ENCODE measurements at regions not wholly inside any gene's neighbourhood (a gene's known extent, or its start where the extent isn't known, plus 50 kb on each side); places are given as distances from the start of the nearest gene placed in this dataset.

GRCh38 chr17:14946481-14946880 is 318.6 kb downstream of the PMP22 start:
- DNase-seq (ENCODE audit: low read depth): no peak

GRCh38 chr17:14942526-14943190 is 322.5 kb downstream of the PMP22 start:
- no peak for DNase-seq (ENCODE audit: low read depth)

- no peak for DNase-seq (ENCODE audit: low read depth)
Observed at GRCh38 chr17:14940938-14941265, 324.2 kb downstream of the PMP22 start.

GRCh38 chr17:14940108-14940937 is 324.8 kb downstream of the PMP22 start:
- DNase-seq (ENCODE audit: low read depth): no peak

DNA sequence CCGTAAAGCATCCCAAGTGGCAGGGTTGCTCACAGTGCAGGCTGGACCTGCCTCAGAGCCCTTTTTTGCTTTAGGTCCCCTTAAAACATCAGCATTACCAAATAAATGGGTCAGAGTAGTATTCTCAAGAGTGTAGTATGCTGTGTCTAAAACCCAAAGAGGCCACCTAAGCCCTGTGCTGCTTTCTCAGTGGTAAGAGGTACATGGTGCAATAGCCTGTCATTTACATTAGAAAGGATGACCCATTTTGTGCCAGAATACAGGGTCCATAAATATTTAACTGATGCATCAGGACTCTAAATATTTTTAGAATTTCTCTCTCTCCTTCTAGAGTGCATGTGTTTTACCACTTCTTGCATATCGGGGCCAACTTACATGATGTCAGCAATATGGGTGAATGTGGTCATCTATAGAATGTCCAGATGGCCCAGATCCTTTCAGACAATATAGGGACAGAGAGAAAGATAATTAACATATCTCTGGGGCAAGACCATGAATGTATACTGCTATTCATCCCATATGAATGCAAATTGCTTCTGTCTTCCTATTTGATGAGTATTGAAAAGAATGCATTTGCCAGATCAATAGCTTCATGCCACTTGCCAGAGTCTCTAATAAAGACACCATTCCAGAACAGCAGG is 329.2 kb downstream of the PMP22 start:
- DNase-seq (ENCODE audit: low read depth): no peak

DNA sequence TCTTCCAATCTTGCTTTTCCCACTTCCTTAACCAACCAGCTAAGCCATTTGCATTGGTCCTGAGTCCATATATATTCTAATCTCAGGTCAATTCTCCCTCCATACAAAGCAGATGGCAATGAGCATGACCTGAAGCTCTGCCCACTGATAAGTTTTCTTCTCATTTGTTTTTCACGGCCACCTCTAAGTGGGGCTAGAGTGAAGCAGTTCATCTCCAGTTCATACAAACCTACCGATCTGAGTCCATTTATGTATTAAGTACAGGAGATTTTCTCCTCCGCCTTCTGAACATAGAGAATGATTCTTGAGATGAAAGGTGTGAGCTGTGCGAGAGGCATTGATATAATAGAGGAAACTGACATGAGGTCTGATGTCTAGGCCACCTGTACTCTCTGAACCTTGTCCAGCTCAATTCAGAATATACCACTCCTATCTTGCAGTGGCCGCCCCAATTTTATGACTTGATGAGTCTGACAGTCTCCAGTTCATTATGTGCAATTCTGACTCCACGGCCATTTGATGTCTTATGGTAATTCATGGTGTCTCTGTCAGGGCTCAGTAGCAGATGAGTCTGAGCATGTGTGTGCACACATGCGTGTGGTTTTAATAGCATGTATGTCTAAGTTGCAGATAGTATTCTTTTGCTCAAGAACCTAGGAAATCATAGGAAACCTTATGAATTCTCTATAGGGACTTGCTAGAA is 329.8 kb downstream of the PMP22 start:
- DNase-seq (ENCODE audit: low read depth): no peak

GRCh38 chr17:14933676-14934075 is 331.4 kb downstream of the PMP22 start:
- no peak for DNase-seq (ENCODE audit: low read depth)

DNA sequence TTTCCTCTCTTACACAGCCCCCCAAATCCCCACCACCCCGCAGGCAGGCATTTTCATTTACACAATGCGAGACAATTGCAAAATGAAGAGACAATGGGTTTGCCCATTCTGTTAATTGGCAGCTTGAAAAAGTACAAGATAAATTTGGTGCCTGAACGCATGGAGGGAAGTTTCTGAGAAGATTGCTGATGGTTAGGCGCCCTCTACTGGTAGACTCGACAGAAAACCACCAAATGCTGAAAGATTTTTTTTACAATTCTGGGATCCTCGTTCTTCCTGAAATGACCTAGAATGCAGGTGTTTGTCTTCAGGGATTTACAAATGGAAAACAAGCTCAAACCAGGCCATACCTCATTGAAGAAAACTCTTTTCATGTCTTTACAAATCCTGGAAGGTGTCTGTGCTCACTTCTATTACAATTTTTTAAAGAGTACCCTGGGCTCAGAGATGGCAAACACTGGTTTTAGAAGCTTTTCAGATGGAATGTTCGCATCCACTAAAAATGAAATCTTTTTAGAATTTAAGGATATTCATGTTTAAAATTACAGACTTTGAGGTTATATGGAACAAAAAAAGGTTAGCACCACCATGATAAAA is 338.5 kb downstream of the PMP22 start:
- no peak for DNase-seq (ENCODE audit: low read depth)

GRCh38 chr17:14926073-14926472 is 339.1 kb downstream of the PMP22 start:
- no peak for DNase-seq (ENCODE audit: low read depth)

DNA sequence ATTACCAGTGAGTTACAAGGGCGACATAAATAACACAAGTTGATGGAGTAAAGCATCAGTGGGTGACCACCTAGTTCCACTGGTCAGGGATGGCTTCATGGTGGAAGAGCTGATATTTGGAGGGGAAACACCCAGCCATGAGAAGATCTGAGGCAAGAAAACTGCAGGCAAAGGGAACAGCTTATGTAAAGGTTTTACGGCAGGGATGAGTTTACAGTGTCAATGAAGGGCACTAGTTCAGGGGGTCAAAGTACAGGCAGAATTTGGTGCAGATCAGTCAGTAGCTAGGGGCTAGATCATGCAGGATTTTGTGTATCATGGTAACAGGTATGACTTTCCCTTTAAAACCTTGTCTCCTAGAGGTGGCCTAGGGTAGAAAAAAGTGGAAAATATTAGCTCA is 339.6 kb downstream of the PMP22 start:
- DNase-seq (ENCODE audit: low read depth): no peak

GRCh38 chr17:14923981-14924380 is 341.1 kb downstream of the PMP22 start:
- DNase-seq (ENCODE audit: low read depth): no peak

GRCh38 chr17:14922411-14922810 is 342.7 kb downstream of the PMP22 start:
- no peak for DNase-seq (ENCODE audit: low read depth)

DNA sequence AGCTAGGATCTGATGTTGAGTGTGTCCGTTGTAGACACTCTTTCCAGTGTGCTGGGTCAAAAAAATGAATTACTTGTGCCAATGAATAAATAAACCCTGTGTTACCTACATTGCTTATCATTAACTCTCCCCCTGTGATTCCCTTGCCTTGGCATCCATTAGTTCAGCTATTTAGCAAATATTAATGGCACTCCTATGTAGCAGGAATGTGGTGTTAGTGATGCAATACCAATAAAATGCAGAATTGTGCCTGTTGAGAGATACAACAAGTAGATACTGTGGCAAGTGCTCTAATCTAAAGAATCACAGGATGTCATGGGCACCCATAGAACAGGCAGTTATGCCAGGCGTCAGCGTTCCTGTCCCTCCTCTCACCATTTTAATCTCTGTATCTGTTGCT is 343.2 kb downstream of the PMP22 start:
- DNase-seq (ENCODE audit: low read depth): no peak

DNA sequence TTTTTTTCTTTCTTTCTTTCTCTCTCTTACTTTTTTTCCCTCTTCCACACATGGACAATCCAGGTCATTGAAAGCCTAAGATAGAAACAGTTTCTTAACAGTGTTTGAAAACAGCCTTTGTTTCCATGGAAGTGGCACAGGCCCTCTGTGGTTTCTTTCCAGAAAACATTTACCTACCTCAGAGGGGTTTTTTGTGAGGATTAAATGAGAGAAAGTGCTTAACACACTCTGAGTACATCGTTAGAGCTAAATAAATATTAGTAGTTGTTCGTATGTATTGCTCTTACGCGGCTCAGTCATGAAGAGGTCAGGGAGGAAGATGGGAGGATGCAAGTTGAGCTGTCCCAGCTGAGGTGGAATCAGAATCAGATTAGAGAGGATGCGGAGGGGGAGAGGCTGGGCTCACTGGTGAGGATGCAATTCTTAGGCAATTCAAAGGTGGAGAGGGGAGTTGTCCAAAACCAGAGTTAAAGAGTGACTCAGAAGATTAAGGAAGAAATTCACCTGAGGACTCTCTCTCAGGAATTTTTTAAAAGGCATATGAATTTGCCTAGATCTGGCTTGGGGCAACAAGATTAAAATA is 345.4 kb downstream of the PMP22 start:
- no peak for DNase-seq (ENCODE audit: low read depth)

DNA sequence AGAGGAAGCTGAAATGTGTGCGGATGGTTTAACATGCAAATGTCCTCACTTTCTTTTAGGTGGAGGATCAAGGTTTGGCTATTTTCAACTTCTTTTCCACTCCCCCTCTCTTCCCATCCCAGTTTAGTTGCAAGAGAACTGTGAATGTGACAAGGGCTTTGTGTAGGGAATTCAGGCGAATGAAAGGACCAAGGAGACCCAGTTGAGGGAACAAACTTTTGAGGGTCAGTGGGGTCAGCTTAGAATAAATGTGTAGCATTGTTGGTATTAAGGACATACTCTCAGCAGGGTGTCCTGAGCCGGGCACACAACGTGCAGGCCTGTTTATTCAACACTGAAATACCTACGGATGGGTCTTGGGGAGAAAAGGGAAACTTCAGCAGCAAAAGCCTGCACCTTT is 346.0 kb downstream of the PMP22 start:
- no peak for DNase-seq (ENCODE audit: low read depth)

GRCh38 chr17:14918540-14918939 is 346.6 kb downstream of the PMP22 start:
- DNase-seq (ENCODE audit: low read depth): no peak

DNA sequence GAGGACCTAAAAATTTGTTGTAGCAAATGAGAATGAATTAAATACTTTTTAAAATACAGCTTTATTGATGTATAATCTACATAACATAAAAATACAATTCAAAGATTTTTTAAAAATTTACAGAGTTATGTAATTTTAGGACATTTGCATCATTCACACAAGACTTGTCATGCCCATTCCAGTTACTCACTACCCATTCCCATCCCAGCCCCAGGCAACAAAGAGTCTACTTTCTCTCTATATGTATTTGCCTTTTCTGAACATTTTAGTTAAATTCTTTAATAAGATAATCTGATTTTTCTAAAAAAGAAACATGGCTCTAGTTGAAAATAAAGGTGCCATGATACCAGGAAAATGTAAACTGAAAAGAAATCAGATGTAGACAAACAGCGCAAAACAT is 354.2 kb downstream of the PMP22 start:
- DNase-seq (ENCODE audit: low read depth): no peak

- DNase-seq (ENCODE audit: low read depth): no peak
Observed at GRCh38 chr17:14904386-14904785, 360.7 kb downstream of the PMP22 start.

GRCh38 chr17:14903854-14904253 is 361.3 kb downstream of the PMP22 start:
- no peak for DNase-seq (ENCODE audit: low read depth)

DNA sequence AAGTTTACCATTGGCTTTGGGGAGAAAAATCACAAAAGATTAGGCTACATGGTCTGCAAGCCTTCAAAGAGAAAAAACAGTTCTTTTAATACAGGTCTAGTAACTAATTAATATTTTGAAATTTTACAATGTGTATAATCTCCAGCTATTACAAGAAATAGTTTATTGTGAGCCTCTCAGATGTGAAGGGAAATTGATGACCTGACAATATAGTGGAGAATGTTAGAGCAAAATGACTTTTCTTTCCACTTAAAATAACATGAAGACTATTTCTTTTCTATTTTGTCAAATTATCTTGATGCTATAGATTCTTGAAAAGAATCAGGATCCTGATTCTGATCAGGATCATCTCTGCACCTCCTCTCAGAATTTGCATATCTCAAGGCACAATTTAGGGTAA is 362.3 kb downstream of the PMP22 start:
- no peak for DNase-seq (ENCODE audit: low read depth)

GRCh38 chr17:14902297-14902696 is 362.8 kb downstream of the PMP22 start:
- DNase-seq (ENCODE audit: low read depth): no peak

DNA sequence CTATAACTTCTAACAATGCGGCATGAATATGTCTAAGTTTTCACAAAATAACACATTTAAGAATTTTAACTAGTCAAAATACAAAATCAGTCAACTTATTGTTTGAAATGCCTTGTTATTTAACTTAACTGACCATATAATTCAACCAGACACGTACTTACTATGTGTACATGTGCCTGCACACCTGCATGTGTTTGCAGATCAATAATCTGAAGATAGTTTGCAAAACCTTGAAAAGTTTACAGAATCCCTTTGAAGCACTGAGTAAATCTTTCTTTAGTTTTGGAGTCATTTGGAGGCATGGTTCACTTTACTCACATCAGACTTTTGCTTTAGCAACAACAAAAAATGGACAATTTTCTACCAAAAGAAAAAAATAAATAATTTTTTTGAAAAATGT is 363.8 kb downstream of the PMP22 start:
- no peak for DNase-seq (ENCODE audit: low read depth)
